Skeletal muscle satellite cell (primary cell): ENCODE measurements at regions not wholly inside any gene's neighbourhood (a gene's known extent, or its start where the extent isn't known, plus 50 kb on each side); places are given as distances from the start of the nearest gene placed in this dataset.

Experiments used
- H3K27me3 ChIP-seq: 2 replicates; pipeline ENCODE4 v1.7.0; 2013; ENCODE audit warnings: low read length; ENCODE audit not compliant: control insufficient read depth, insufficient read depth
- H3K36me3 ChIP-seq: 2 replicates; pipeline ENCODE4 v1.7.0; 2013; ENCODE audit warnings: mild to moderate bottlenecking, control low read depth, low read length; ENCODE audit not compliant: insufficient read depth
- H3K4me1 ChIP-seq: 2 replicates; pipeline ENCODE4 v1.7.0; 2013; ENCODE audit warnings: low read length; ENCODE audit not compliant: control insufficient read depth, insufficient read depth
- H3K4me2 ChIP-seq: 2 replicates; pipeline ENCODE4 v1.7.0; 2013; ENCODE audit warnings: mild to moderate bottlenecking, low read length
- H3K4me3 ChIP-seq: 2 replicates; pipeline ENCODE4 v1.7.0; 2013; ENCODE audit warnings: low read length
- H3K9ac ChIP-seq: 2 replicates; pipeline ENCODE4 v1.7.0; 2013; ENCODE audit warnings: mild to moderate bottlenecking, low read depth, low read length, moderate library complexity
- H3K9me3 ChIP-seq: replicated peaks from 2 replicates; pipeline ENCODE4 v1.7.0; 2013; ENCODE audit warnings: mild to moderate bottlenecking, control low read depth, low read length

- Histone ChIP-seq H3K4me3 (no peak overlapping the region), H3K4me1 (no peaks in the 10 kb centered on the region), H3K9ac (no peak overlapping the region), H3K27me3 (peaks cover 11% of the 10 kb centered on the region), H3K4me2 (no peak overlapping the region), H3K36me3 (no peaks in the 10 kb centered on the region), H3K9me3 (no peaks in the 10 kb centered on the region)
These were observed 84.8 kb upstream of the EGR2 start for GRCh38 chr10:62900829-62901571.

GRCh38 chr10:62899311-62899710 lies 83.1 kb upstream of the EGR2 start:
- Histone ChIP-seq H3K27me3 (peaks cover 3% of the 10 kb centered on the region), H3K4me1 (peaks cover 3% of the 10 kb centered on the region), H3K9ac (no peak overlapping the region), H3K9me3 (no peaks in the 10 kb centered on the region), H3K4me2 (no peak overlapping the region), H3K4me3 (no peak overlapping the region), H3K36me3 (no peaks in the 10 kb centered on the region)

GRCh38 chr10:62895063-62895462 lies 78.9 kb upstream of the EGR2 start:
- H3K4me3 ChIP-seq = no peak overlapping the region
- no peak overlapping the region for H3K9ac ChIP-seq
- peaks cover 3% of the 10 kb centered on the region for H3K4me1 ChIP-seq
- peaks cover 3% of the 10 kb centered on the region for H3K27me3 ChIP-seq
- no peaks in the 10 kb centered on the region for H3K36me3 ChIP-seq
- H3K4me2 ChIP-seq = no peak overlapping the region
- no peaks in the 10 kb centered on the region for H3K9me3 ChIP-seq

- H3K4me1 ChIP-seq = peaks cover 3% of the 10 kb centered on the region
- H3K36me3 ChIP-seq = no peaks in the 10 kb centered on the region
- no peak overlapping the region for H3K9ac ChIP-seq
- H3K4me2 ChIP-seq = no peak overlapping the region
- H3K9me3 ChIP-seq = no peaks in the 10 kb centered on the region
- H3K27me3 ChIP-seq = no peaks in the 10 kb centered on the region
- H3K4me3 ChIP-seq = no peak overlapping the region
These were observed 78.0 kb upstream of the EGR2 start for GRCh38 chr10:62894156-62894555.

- H3K9ac ChIP-seq = no peak overlapping the region
- H3K4me3 ChIP-seq = no peak overlapping the region
- H3K4me2 ChIP-seq = no peak overlapping the region
- H3K36me3 ChIP-seq = no peaks in the 10 kb centered on the region
- H3K9me3 ChIP-seq = no peaks in the 10 kb centered on the region
- H3K27me3 ChIP-seq = no peaks in the 10 kb centered on the region
- peaks cover 3% of the 10 kb centered on the region for H3K4me1 ChIP-seq
These were observed 76.9 kb upstream of the EGR2 start for GRCh38 chr10:62893036-62893435.

GRCh38 chr10:62890395-62890794 lies 74.2 kb upstream of the EGR2 start:
- Histone ChIP-seq H3K36me3 (no peaks in the 10 kb centered on the region), H3K4me3 (no peak overlapping the region), H3K4me2 (no peak overlapping the region), H3K4me1 (peaks cover 10% of the 10 kb centered on the region), H3K9me3 (no peaks in the 10 kb centered on the region), H3K27me3 (no peaks in the 10 kb centered on the region), H3K9ac (no peak overlapping the region)

- Histone ChIP-seq H3K27me3 (peaks cover 9% of the 10 kb centered on the region), H3K9me3 (no peaks in the 10 kb centered on the region), H3K4me3 (no peak overlapping the region), H3K4me2 (no peak overlapping the region), H3K4me1 (peaks cover 7% of the 10 kb centered on the region), H3K9ac (no peak overlapping the region), H3K36me3 (no peaks in the 10 kb centered on the region)
These were observed 71.5 kb upstream of the EGR2 start for GRCh38 chr10:62887642-62888041.

- Histone ChIP-seq H3K4me3 (no peak overlapping the region), H3K27me3 (peaks cover 15% of the 10 kb centered on the region), H3K36me3 (no peaks in the 10 kb centered on the region), H3K4me1 (peaks cover 7% of the 10 kb centered on the region), H3K9ac (no peak overlapping the region), H3K4me2 (peak overlapping the region; percentile 23), H3K9me3 (no peaks in the 10 kb centered on the region)
These were observed 69.7 kb upstream of the EGR2 start for GRCh38 chr10:62885684-62886461.

- Histone ChIP-seq H3K4me2 (no peak overlapping the region), H3K9me3 (no peaks in the 10 kb centered on the region), H3K36me3 (no peaks in the 10 kb centered on the region), H3K27me3 (peaks cover 29% of the 10 kb centered on the region), H3K9ac (no peak overlapping the region), H3K4me3 (no peak overlapping the region), H3K4me1 (no peaks in the 10 kb centered on the region)
These were observed 64.0 kb upstream of the EGR2 start for GRCh38 chr10:62880162-62880561.

GRCh38 chr10:62873866-62874265 lies 57.7 kb upstream of the EGR2 start:
- H3K27me3 ChIP-seq = peaks cover 14% of the 10 kb centered on the region

GRCh38 chr10:62870866-62871265 lies 54.7 kb upstream of the EGR2 start:
- Histone ChIP-seq H3K9ac (no peak overlapping the region), H3K4me1 (no peaks in the 10 kb centered on the region), H3K4me3 (no peak overlapping the region), H3K36me3 (no peaks in the 10 kb centered on the region), H3K27me3 (peaks cover 12% of the 10 kb centered on the region), H3K9me3 (no peaks in the 10 kb centered on the region), H3K4me2 (no peak overlapping the region)

More at GRCh38 chr10:62873866-62874265, 57.7 kb upstream of the EGR2 start:
- no peaks in the 10 kb centered on the region for H3K36me3 ChIP-seq
- no peak overlapping the region for H3K4me2 ChIP-seq
- H3K4me1 ChIP-seq = no peaks in the 10 kb centered on the region
- H3K4me3 ChIP-seq = no peak overlapping the region
- H3K9ac ChIP-seq = no peak overlapping the region
- H3K9me3 ChIP-seq = no peaks in the 10 kb centered on the region

- Histone ChIP-seq H3K4me1 (no peaks in the 10 kb centered on the region), H3K9ac (no peak overlapping the region), H3K4me3 (no peak overlapping the region), H3K27me3 (peaks cover 9% of the 10 kb centered on the region), H3K36me3 (no peaks in the 10 kb centered on the region), H3K4me2 (no peak overlapping the region), H3K9me3 (no peaks in the 10 kb centered on the region)
These were observed 53.8 kb upstream of the EGR2 start for GRCh38 chr10:62869958-62870357.
